ENCODE measurements at regions not wholly inside any gene's neighbourhood (a gene's known extent, or its start where the extent isn't known, plus 50 kb on each side); places are given as distances from the start of the nearest gene placed in this dataset.
"Not testable (repeated sequence)": the region's sequence is repeated elsewhere in the genome, so short reads cannot be mapped to it uniquely, and the experiment has no call there.

DNA sequence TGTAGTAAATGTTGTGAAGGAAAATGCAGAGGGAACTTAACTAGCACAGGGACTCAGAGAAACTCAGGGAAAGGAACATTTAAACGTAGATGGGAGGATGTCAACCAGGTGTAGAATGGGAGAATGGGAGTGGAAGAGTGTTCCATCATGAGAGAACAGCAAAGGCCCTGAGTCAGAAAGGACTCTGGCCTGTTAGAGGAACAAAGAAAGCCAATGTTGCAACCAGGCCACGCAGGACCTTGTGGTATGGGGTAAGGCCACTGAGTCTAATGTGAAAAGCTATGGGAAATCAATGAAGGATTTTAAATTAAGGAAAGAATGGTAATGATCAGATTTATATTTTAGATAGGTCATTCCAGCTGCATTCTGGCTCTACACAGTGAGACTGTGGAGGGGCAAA lies 76.6 kb upstream of the NBPF26 start:
- H3K4me1 ChIP-seq (ENCODE audit: insufficient read depth, low read length); H3K36me3 Mint-ChIP-seq (ENCODE audit: low read depth); H3K27ac ChIP-seq (ENCODE audit: low read depth in 1 of 2, low read length in 2 of 2); intact Hi-C loops (cut with DNase I, micrococcal nuclease); H3K4me1 Mint-ChIP-seq (ENCODE audit: low read depth); H3K27ac Mint-ChIP-seq; H3K36me3 ChIP-seq (ENCODE audit: insufficient read depth, low read length); H3K4me3 Mint-ChIP-seq; H3K27me3 ChIP-seq (ENCODE audit: control insufficient read depth in 1 of 2, insufficient read depth in 2 of 2, low read length in 2 of 2); H3K27me3 Mint-ChIP-seq; H3K9me3 Mint-ChIP-seq; H3K4me3 ChIP-seq (ENCODE audit: low read length); POLR2A ChIA-PET; ATAC-seq (ENCODE audit: poor library complexity); DNase-seq; CTCF ChIA-PET; H3K9me3 ChIP-seq (ENCODE audit: control insufficient read depth in 1 of 2, insufficient read depth in 1 of 2, low read length in 2 of 2): not testable (repeated sequence)

DNA sequence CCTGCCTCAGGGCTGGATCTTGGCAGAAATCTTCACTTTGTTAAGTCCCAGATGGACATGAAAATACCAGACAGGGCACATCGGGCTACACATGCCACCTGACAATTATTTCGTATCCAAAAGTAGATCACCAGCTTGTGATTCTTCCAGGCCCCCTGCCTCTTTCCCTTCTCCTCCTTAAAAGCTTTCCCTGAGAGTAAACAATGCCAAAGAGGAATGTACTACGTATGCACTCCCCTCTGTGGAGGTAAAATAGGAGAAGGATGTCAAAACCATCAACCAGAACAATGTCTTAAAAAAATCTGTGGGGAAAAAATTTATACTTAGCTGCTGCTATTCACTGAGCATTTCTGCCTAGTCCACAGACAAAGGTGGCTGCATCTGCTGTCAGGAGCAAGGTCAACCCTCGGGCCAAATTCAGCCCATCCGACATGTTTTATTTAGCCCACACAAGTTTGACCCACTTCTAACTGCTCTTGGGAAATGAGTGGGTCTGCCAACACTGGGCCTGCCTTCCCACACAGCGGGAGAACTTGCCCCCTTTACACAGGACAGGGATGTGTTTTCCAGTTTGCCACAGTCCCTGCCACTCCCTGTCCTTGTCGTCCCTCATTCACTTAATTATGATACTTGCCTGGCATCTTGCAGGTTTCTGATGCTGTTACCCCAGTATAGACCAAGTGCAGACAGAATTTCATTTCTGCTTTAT lies 74.7 kb upstream of the NBPF26 start:
- H3K27me3 Mint-ChIP-seq; H3K4me1 Mint-ChIP-seq (ENCODE audit: low read depth); H3K27me3 ChIP-seq (ENCODE audit: control insufficient read depth in 1 of 2, insufficient read depth in 2 of 2, low read length in 2 of 2); DNase-seq; ATAC-seq (ENCODE audit: poor library complexity); H3K36me3 Mint-ChIP-seq (ENCODE audit: low read depth); H3K4me1 ChIP-seq (ENCODE audit: insufficient read depth, low read length); H3K9me3 ChIP-seq (ENCODE audit: control insufficient read depth in 1 of 2, insufficient read depth in 1 of 2, low read length in 2 of 2); H3K4me3 ChIP-seq (ENCODE audit: low read length); H3K4me3 Mint-ChIP-seq; intact Hi-C loops (cut with DNase I, micrococcal nuclease); H3K36me3 ChIP-seq (ENCODE audit: insufficient read depth, low read length); POLR2A ChIA-PET; H3K27ac ChIP-seq (ENCODE audit: low read depth in 1 of 2, low read length in 2 of 2); H3K27ac Mint-ChIP-seq; H3K9me3 Mint-ChIP-seq; CTCF ChIA-PET: not testable (repeated sequence)

DNA sequence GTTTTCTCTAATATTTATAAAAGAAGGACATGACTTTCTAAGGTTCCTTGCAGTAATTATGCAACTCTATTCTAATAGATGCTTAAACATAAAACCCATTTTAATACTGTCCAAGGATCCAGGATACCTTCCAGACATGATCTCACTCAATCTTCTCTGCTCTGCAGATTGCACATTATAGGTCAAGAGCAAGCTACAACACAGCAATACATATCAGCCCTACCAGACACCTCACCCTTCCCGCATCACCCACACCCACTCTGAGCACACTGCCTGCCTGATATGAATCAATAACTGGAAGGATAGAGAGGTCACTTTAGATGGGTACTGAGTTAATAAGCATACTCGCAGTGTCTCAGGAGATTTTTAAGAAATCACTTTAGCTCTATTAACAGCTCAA lies 74.0 kb upstream of the NBPF26 start:
- H3K4me3 Mint-ChIP-seq: not testable (repeated sequence)

DNA sequence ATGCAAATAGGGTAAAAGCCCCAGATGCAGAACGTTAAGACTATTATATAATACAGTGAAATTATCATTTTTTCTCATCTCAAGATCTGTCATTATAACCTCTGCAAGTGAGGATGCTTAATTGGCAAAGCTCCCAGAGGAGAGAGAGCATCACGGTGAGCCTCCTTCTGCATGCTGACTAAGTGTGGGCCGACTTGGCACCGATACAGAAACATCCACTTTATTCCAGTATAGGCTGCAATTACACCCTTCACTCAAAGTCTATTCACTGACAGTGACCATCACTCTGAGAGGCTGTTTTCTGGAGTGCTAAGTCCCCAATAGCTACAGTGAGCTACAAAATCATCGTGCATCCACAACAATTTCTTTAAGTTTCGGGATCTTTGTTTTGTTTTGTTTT lies 69.6 kb upstream of the NBPF26 start:
- H3K4me3 ChIP-seq (ENCODE audit: low read length); H3K9me3 Mint-ChIP-seq; H3K36me3 Mint-ChIP-seq (ENCODE audit: low read depth); CTCF ChIA-PET; H3K9me3 ChIP-seq (ENCODE audit: control insufficient read depth in 1 of 2, insufficient read depth in 1 of 2, low read length in 2 of 2); intact Hi-C loops (cut with DNase I, micrococcal nuclease); H3K36me3 ChIP-seq (ENCODE audit: insufficient read depth, low read length); H3K4me1 Mint-ChIP-seq (ENCODE audit: low read depth); H3K4me1 ChIP-seq (ENCODE audit: insufficient read depth, low read length); H3K27ac Mint-ChIP-seq; H3K27me3 Mint-ChIP-seq; ATAC-seq (ENCODE audit: poor library complexity); H3K4me3 Mint-ChIP-seq; POLR2A ChIA-PET; H3K27me3 ChIP-seq (ENCODE audit: control insufficient read depth in 1 of 2, insufficient read depth in 2 of 2, low read length in 2 of 2); H3K27ac ChIP-seq (ENCODE audit: low read depth in 1 of 2, low read length in 2 of 2); DNase-seq: not testable (repeated sequence)

More for the DNA sequence above, 74.0 kb upstream of the NBPF26 start:
- H3K4me1 ChIP-seq (ENCODE audit: insufficient read depth, low read length); intact Hi-C loops (cut with DNase I, micrococcal nuclease); H3K36me3 ChIP-seq (ENCODE audit: insufficient read depth, low read length); H3K9me3 Mint-ChIP-seq; POLR2A ChIA-PET; CTCF ChIA-PET; H3K27me3 Mint-ChIP-seq; H3K36me3 Mint-ChIP-seq (ENCODE audit: low read depth); H3K27ac Mint-ChIP-seq; ATAC-seq (ENCODE audit: poor library complexity); H3K9me3 ChIP-seq (ENCODE audit: control insufficient read depth in 1 of 2, insufficient read depth in 1 of 2, low read length in 2 of 2); H3K27me3 ChIP-seq (ENCODE audit: control insufficient read depth in 1 of 2, insufficient read depth in 2 of 2, low read length in 2 of 2); H3K4me1 Mint-ChIP-seq (ENCODE audit: low read depth); H3K4me3 ChIP-seq (ENCODE audit: low read length); H3K27ac ChIP-seq (ENCODE audit: low read depth in 1 of 2, low read length in 2 of 2); DNase-seq: not testable (repeated sequence)

DNA sequence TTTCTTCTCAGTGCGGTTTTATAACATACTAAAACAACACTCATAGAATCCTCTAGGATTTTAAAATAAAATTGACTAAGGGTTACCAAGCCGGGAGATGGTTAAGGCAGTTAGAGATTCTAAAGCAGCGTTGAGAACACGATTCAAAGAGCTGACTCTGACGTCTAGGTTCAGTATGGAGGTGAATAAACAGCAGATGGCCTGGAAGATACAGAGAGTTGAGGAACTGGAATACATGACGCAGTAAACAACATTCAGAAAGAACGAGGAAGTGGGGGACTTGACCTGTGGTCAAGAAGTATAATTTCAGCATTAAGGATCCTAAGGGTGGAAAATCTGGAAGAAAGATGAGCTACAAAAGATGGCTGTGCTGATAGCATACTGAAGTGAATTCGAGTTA lies 68.4 kb upstream of the NBPF26 start:
- H3K4me3 Mint-ChIP-seq; H3K4me1 Mint-ChIP-seq (ENCODE audit: low read depth); H3K4me1 ChIP-seq (ENCODE audit: insufficient read depth, low read length); H3K36me3 ChIP-seq (ENCODE audit: insufficient read depth, low read length); intact Hi-C loops (cut with DNase I, micrococcal nuclease); H3K27me3 Mint-ChIP-seq; H3K27me3 ChIP-seq (ENCODE audit: control insufficient read depth in 1 of 2, insufficient read depth in 2 of 2, low read length in 2 of 2); DNase-seq; H3K27ac ChIP-seq (ENCODE audit: low read depth in 1 of 2, low read length in 2 of 2); H3K27ac Mint-ChIP-seq; ATAC-seq (ENCODE audit: poor library complexity); H3K36me3 Mint-ChIP-seq (ENCODE audit: low read depth); H3K4me3 ChIP-seq (ENCODE audit: low read length); H3K9me3 Mint-ChIP-seq; POLR2A ChIA-PET; CTCF ChIA-PET; H3K9me3 ChIP-seq (ENCODE audit: control insufficient read depth in 1 of 2, insufficient read depth in 1 of 2, low read length in 2 of 2): not testable (repeated sequence)

DNA sequence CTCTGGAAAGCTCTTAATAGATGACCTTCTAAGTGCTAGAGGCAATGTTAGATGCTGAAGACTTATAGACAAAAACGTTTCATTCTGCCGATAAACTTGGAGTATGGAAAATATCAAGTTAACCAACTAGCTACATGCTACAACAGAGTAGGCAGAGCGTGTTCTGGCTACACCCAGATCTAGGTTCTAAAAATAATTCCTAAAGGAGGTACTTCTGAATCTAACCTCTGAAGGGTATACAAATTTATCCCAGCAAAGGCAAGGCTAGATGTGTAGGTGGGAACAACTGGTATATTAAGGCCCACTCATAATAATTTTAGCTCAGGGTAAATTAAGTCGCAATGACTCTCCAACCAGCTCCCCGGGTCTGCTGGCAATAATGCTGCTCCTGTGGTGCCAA lies 67.6 kb upstream of the NBPF26 start:
- H3K36me3 Mint-ChIP-seq (ENCODE audit: low read depth); POLR2A ChIA-PET; H3K9me3 Mint-ChIP-seq; H3K27ac Mint-ChIP-seq; CTCF ChIA-PET; H3K4me1 Mint-ChIP-seq (ENCODE audit: low read depth); H3K27ac ChIP-seq (ENCODE audit: low read depth in 1 of 2, low read length in 2 of 2); H3K36me3 ChIP-seq (ENCODE audit: insufficient read depth, low read length); DNase-seq; H3K4me3 Mint-ChIP-seq; H3K4me1 ChIP-seq (ENCODE audit: insufficient read depth, low read length); H3K4me3 ChIP-seq (ENCODE audit: low read length); H3K9me3 ChIP-seq (ENCODE audit: control insufficient read depth in 1 of 2, insufficient read depth in 1 of 2, low read length in 2 of 2); H3K27me3 Mint-ChIP-seq; ATAC-seq (ENCODE audit: poor library complexity); H3K27me3 ChIP-seq (ENCODE audit: control insufficient read depth in 1 of 2, insufficient read depth in 2 of 2, low read length in 2 of 2); intact Hi-C loops (cut with DNase I, micrococcal nuclease): not testable (repeated sequence)

DNA sequence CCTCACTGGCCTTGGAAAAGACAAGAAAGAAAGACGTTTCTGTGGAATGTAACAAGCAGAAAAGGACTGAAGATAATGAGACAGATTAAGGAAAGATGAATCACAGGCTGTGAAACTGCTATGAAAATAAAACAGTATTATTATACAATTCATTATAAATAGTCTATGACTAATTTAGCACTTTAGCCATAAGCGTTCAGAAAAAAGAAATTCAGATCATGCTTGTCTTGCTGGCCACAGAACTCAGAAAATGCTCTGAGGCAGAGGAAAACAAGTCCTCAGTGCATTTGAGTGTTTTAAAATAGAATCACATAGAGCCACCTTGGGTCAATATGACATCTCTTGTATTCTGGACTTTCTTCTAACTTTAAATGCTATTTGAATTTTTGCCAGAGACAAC lies 65.9 kb upstream of the NBPF26 start:
- H3K4me3 Mint-ChIP-seq; H3K27ac Mint-ChIP-seq; H3K27me3 Mint-ChIP-seq; H3K4me1 Mint-ChIP-seq (ENCODE audit: low read depth); H3K36me3 Mint-ChIP-seq (ENCODE audit: low read depth); ATAC-seq (ENCODE audit: poor library complexity); H3K9me3 ChIP-seq (ENCODE audit: control insufficient read depth in 1 of 2, insufficient read depth in 1 of 2, low read length in 2 of 2); H3K4me1 ChIP-seq (ENCODE audit: insufficient read depth, low read length); H3K36me3 ChIP-seq (ENCODE audit: insufficient read depth, low read length); intact Hi-C loops (cut with DNase I, micrococcal nuclease); H3K9me3 Mint-ChIP-seq; H3K27ac ChIP-seq (ENCODE audit: low read depth in 1 of 2, low read length in 2 of 2); DNase-seq; CTCF ChIA-PET; POLR2A ChIA-PET; H3K4me3 ChIP-seq (ENCODE audit: low read length); H3K27me3 ChIP-seq (ENCODE audit: control insufficient read depth in 1 of 2, insufficient read depth in 2 of 2, low read length in 2 of 2): not testable (repeated sequence)
